ENCODE measurements at regions not wholly inside any gene's neighbourhood (a gene's known extent, or its start where the extent isn't known, plus 50 kb on each side); places are given as distances from the start of the nearest gene placed in this dataset.

DNA sequence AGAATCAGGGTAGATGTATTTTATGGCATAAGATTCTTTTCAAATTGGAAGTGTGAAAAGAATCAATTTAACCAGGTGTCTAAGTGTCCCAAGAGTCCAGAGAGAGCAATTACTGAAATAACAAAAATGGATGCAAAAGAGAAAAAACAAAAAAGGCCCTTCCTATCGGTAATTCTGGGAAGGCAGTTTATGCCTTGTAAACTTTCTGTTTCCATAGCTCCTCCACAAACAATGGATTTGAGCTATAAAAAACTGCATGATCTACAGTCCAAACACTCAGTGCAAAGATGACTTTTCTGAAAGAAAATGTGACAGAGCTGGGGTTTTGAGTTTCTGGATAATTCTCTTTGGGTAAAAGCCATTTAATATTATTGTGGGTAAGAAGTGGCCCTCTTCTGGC is 366.1 kb downstream of the EN1 start:
- in situ Hi-C loops (cut with MboI): no loop called here
- no peak overlapping the region for H3K4me2 ChIP-seq (ENCODE audit: insufficient read depth, low read length)

More for the DNA sequence above, 366.1 kb downstream of the EN1 start:
- H3K9me1 ChIP-seq (ENCODE audit: control insufficient read depth, insufficient read depth, low read length): no peaks in the 10 kb centered on the region
- H3K9ac ChIP-seq (ENCODE audit: insufficient read depth in 1 of 2, low read depth in 2 of 2, low read length in 2 of 2): no peak overlapping the region
- H4K20me1 ChIP-seq (replicated peaks; ENCODE audit: control insufficient read depth, insufficient read depth, low read length): no peaks in the 10 kb centered on the region
- no peak overlapping the region for H3K27ac ChIP-seq (ENCODE audit: extremely low read depth, low read depth, low read length)
- no peaks in the 10 kb centered on the region for H3K36me3 ChIP-seq (ENCODE audit: control insufficient read depth, insufficient read depth, low read length)
- intact Hi-C loops (cut with micrococcal nuclease): no loop called here
- H3K4me3 ChIP-seq: no peak overlapping the region
- DNase-seq (ENCODE audit: extremely low read depth in 1 of 4, low spot score in 3 of 4) (no peak), FAIRE-seq (no peak), ATAC-seq (no peak)
- WGBS (ENCODE audit: insufficient coverage, low coverage, missing lambda C conversion rate): 0% methylated on average over 1 of the region's 1 CpG
- no peak for TF ChIP-seq JUN (IDR thresholded peaks at IDR 0.05; ENCODE audit: borderline replicate concordance, low read depth, low read length)
- no peak for TF ChIP-seq JUN (CRISPR knock-in tag; IDR thresholded peaks at IDR 0.05; ENCODE audit: borderline replicate concordance)
- TF ChIP-seq, protein P1, sequence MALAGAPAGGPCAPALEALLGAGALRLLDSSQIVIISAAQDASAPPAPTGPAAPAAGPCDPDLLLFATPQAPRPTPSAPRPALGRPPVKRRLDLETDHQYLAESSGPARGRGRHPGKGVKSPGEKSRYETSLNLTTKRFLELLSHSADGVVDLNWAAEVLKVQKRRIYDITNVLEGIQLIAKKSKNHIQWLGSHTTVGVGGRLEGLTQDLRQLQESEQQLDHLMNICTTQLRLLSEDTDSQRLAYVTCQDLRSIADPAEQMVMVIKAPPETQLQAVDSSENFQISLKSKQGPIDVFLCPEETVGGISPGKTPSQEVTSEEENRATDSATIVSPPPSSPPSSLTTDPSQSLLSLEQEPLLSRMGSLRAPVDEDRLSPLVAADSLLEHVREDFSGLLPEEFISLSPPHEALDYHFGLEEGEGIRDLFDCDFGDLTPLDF (CRISPR knock-in tag; IDR thresholded peaks at IDR 0.05): no peak
- TF ChIP-seq, protein P2, sequence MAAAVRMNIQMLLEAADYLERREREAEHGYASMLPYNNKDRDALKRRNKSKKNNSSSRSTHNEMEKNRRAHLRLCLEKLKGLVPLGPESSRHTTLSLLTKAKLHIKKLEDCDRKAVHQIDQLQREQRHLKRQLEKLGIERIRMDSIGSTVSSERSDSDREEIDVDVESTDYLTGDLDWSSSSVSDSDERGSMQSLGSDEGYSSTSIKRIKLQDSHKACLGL (CRISPR knock-in tag; IDR thresholded peaks at IDR 0.05; ENCODE audit: borderline replicate concordance, poor library complexity, severe bottlenecking): no peak
- no peak for TF ChIP-seq SMAD4 (CRISPR knock-in tag; conservative IDR thresholded peaks at IDR 0.05)
- no peak for TF ChIP-seq LEF1 (IDR thresholded peaks at IDR 0.05)
- no peak for TF ChIP-seq FOXA3 (CRISPR knock-in tag; conservative IDR thresholded peaks at IDR 0.05 in 1 of 2, IDR thresholded peaks at IDR 0.05 in 1 of 2)
- no peak for TF ChIP-seq POLR2H (tag; IDR thresholded peaks at IDR 0.05; ENCODE audit: low read depth)
- TF ChIP-seq CHCHD3 (CRISPR knock-in tag; IDR thresholded peaks at IDR 0.05): no peak
- H3K9me3 ChIP-seq (replicated peaks; ENCODE audit: control insufficient read depth, insufficient read depth, low read depth, low read length): no peaks in the 10 kb centered on the region
- POLR2A ChIA-PET: no interaction called here
- no TSS peak for BruUV-seq (replicated peaks)
- no peaks in the 10 kb centered on the region for H3K79me2 ChIP-seq (ENCODE audit: control insufficient read depth, insufficient read depth, low read length)
- CTCF ChIA-PET (ENCODE audit: low intra/inter-chr PET ratio): no interaction called here
- no peaks in the 10 kb centered on the region for H3K4me1 ChIP-seq (replicated peaks in 1 of 2; ENCODE audit: control insufficient read depth in 2 of 2, insufficient read depth in 2 of 2, low read length in 2 of 2)
- H3K27me3 ChIP-seq (ENCODE audit: control insufficient read depth in 2 of 2, insufficient read depth in 2 of 2, low read length in 2 of 2): peaks cover 0 to 7% of the 10 kb centered on the region in 2 experiments; a peak in 1 of 5 replicates
- H2AFZ ChIP-seq (ENCODE audit: low read depth, low read length): no peak overlapping the region

Data from K562 (cell line).